H1 (cell line): ENCODE measurements at regions not wholly inside any gene's neighbourhood (a gene's known extent, or its start where the extent isn't known, plus 50 kb on each side); places are given as distances from the start of the nearest gene placed in this dataset.

Experiments used
- ATF3 ChIP-seq: IDR thresholded peaks from 2 replicates; pipeline ENCODE4 v1.6.1; 2011; ENCODE audit warnings: low read depth, mild to moderate bottlenecking, low read length; ENCODE audit not compliant: insufficient read depth
- BACH1 ChIP-seq: IDR thresholded peaks from 2 replicates; pipeline ENCODE4 v1.6.1; 2012; ENCODE audit warnings: low read length, improper control_type of control experiment
- CEBPB ChIP-seq: IDR thresholded peaks from 2 replicates; pipeline ENCODE4 v1.6.1; 2012; ENCODE audit warnings: low read depth, low read length
- CHD2 ChIP-seq: IDR thresholded peaks from 2 replicates; pipeline ENCODE4 v1.6.1; 2012; ENCODE audit warnings: low read length, improper control_type of control experiment
- CTCF ChIP-seq, 3 experiments: IDR thresholded peaks; 1 replicate in 2 of 3; 2 replicates in 1 of 3; pipeline versions ENCODE4 v1.5.1 to v1.6.1; 2011; ENCODE audit warnings: low read length in 3 of 3, mild to moderate bottlenecking in 3 of 3, inconsistent platforms in 2 of 3, low read depth in 1 of 3, moderate library complexity in 1 of 3; ENCODE audit not compliant: insufficient read depth in 1 of 3; ENCODE audit errors: control extremely low read depth in 1 of 3
- EZH2 ChIP-seq: fragments of 200-600 bp; sonication (generic); IDR thresholded peaks from 2 replicates; pipeline ENCODE4 v1.7.1; 2012; ENCODE audit warnings: low read depth, mild to moderate bottlenecking, moderate library complexity, low read length, inconsistent platforms; ENCODE audit not compliant: severe bottlenecking
- GABPA ChIP-seq: IDR thresholded peaks from 2 replicates; pipeline ENCODE4 v1.6.1; 2011; ENCODE audit warnings: mild to moderate bottlenecking, low read length, moderate library complexity, borderline replicate concordance; ENCODE audit not compliant: insufficient read depth
- POLR2A ChIP-seq, 2 experiments: IDR thresholded peaks; 1 replicate in 1 of 2; 2 replicates in 1 of 2; pipeline ENCODE4 v1.6.1; 2011; ENCODE audit warnings: low read depth in 2 of 2, low read length in 2 of 2, mild to moderate bottlenecking in 2 of 2; ENCODE audit errors: control extremely low read depth in 1 of 2
- POLR2AphosphoS5 ChIP-seq: IDR thresholded peaks from 2 replicates; pipeline ENCODE4 v1.6.1; 2011; ENCODE audit warnings: low read depth, low read length
- SUZ12 ChIP-seq: fragments of 200-600 bp; sonication (generic); IDR thresholded peaks from 2 replicates; pipeline ENCODE4 v1.6.1; 2012; ENCODE audit warnings: mild to moderate bottlenecking, inconsistent platforms, low read length, moderate library complexity, mixed read lengths
- YY1 ChIP-seq: IDR thresholded peaks from 2 replicates; pipeline ENCODE4 v1.6.1; 2011; ENCODE audit warnings: low read depth, mild to moderate bottlenecking, low read length

GRCh38 chr2:125490308-125490707, 1165.7 kb upstream of the GYPC start:
- no peak for TF ChIP-seq GABPA
- TF ChIP-seq CTCF (IDR thresholded peaks at IDR 0.05; ENCODE audit: control extremely low read depth in 1 of 3, insufficient read depth in 1 of 3, low read depth in 1 of 3, low read length in 3 of 3), result no peak
- no peak for TF ChIP-seq YY1
- no peak for TF ChIP-seq POLR2A (IDR thresholded peaks at IDR 0.05; ENCODE audit: control extremely low read depth in 1 of 2, low read depth in 2 of 2, low read length in 2 of 2)
- TF ChIP-seq EZH2, result no peak
- no peak for TF ChIP-seq POLR2AphosphoS5
- no peak for TF ChIP-seq CEBPB
- no peak for TF ChIP-seq ATF3
- no peak for TF ChIP-seq BACH1
- no peak for TF ChIP-seq CHD2
- no peak for TF ChIP-seq SUZ12
